Activated T-cell treated with anti-CD3 and anti-CD28 coated beads, Interleukin-2, amount 50 U/mL, for 1 hour (primary cell): ENCODE measurements at regions not wholly inside any gene's neighbourhood (a gene's known extent, or its start where the extent isn't known, plus 50 kb on each side); places are given as distances from the start of the nearest gene placed in this dataset.
"Not testable (repeated sequence)": the region's sequence is repeated elsewhere in the genome, so short reads cannot be mapped to it uniquely, and the experiment has no call there.

ENCODE experiments used
- DNase-seq: peaks from one replicate; pipeline ENCODE4 v3.0.0-alpha.2; 2020

GRCh38 chr14:53237488-53237887, 84.4 kb upstream of the DDHD1 start:
- no peak for DNase-seq

DNA sequence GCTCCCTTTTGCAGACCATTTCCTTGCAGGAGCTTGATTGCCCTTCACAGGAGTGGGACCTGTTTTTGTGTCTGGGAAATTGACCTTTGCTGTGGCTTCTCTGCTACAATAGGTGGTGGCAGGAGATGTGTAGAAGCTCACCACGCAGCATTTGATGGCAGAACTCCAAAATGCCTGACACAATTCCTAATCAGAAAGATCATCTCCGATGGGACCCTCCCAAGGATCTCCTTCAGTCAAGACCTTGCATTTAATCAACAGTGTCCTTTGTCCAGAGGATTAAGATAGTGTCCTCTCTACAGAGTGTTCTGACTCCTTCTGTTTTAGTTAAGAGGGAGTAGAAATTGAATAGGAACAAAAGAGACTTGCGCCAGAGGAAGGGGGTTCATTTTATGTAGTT, 83.6 kb upstream of the DDHD1 start:
- no peak for DNase-seq

- DNase-seq, result no peak
Observed at GRCh38 chr14:53231171-53231570, 78.0 kb upstream of the DDHD1 start.

GRCh38 chr14:53228966-53229365, 75.8 kb upstream of the DDHD1 start:
- DNase-seq, result no peak

GRCh38 chr14:53227154-53227718, 74.1 kb upstream of the DDHD1 start:
- DNase-seq, result no peak

DNA sequence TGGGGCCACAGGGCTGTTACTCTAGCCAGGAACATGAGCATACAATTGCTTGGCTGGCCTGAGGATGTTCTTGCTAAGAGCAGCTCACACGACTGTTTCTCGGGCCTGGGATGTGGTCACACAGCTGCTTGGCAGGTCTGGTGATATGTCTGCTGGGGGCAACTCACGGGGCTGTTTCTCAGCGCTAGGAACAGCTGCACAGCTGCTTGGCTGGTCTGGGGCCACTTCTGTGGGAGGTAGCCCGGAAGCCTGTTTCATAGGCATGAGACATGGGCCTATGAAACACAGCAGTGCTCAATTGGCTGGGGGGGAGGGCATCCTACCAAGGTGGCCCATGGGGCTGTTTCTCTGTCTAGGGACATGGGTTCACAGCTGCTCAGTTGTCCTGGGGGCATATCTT, 73.4 kb upstream of the DDHD1 start:
- DNase-seq, result no peak

DNA sequence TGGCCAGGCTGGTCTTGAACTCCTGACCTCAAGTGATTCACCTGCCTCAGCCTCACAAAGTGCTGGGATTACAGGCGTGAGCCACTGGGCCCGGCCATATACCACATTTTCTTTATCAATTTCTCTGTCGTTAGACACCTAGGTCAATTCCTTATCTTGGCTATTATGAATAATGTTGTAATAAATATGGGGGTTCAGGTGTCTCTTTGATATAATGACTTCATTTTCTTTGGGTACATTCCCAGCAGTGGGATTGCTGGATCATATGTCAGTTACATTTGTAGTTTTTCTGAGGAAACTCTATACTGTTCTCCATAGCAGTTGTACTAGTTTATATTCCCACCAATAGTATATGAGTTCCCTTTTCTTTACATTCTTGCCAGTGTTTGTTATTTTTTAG, 67.8 kb upstream of the DDHD1 start:
- DNase-seq, result no peak

- DNase-seq, result no peak
Observed at GRCh38 chr14:53218161-53218560, 65.0 kb upstream of the DDHD1 start.

DNA sequence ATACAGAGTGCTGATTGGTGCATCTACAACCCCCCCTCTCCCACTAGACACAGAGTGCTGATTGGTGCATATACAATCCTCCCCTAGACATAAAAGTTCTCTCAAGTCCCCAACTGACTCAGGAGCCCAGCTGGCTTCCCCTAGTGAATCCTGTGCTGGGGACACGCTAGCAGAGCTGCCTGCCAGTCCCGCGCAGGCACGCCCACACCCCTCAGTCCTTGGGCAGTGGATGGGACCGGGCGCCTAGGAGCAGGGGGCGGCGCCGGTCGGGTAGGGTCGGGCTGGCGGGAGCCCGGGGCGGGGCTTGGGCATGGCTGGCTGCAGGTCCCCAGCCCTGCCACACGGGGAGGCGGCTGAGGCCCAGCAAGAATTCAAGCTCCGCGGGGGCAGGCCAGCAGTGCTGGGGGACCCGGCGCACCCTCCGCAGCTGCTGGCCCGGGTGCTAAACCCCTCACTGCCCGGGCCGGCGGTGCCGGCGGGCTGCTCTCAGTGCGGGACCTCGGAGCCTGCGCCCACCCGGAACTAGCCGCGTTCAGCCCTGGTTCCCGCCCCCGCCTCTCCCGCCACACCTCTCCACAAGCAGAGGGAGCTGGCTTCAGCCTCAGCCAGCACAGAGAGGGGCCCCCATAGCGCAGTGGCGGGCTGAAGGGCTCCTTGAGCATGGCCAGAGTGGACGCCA, 64.3 kb upstream of the DDHD1 start:
- peak; percentile 80 for DNase-seq

GRCh38 chr14:53216955-53217315, 63.8 kb upstream of the DDHD1 start:
- not testable (repeated sequence) for DNase-seq

- not testable (repeated sequence) for DNase-seq
Observed at GRCh38 chr14:53216478-53216877, 63.4 kb upstream of the DDHD1 start.

- DNase-seq, result no peak
Observed at GRCh38 chr14:53215101-53215500, 62.0 kb upstream of the DDHD1 start.

- DNase-seq, result no peak
Observed at GRCh38 chr14:53214384-53214783, 61.3 kb upstream of the DDHD1 start.

DNA sequence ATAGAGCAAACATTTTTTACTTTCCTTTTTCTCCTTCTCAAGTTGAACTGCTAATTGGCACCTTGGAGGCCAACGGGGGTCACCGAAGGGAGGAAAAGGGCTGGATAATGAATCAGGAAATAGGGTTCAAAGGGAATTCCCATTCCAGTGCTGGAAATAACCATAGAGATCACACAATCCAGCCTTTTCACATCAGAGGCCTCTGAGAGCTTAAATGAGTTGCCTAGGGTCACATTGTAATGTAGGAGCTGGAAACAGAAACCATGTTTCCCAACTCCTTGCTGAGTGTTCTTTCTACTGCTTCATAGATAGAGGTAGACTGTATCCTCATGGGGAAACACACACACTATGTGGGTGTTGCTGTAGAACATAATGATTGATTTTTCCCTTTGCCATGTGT, 60.6 kb upstream of the DDHD1 start:
- no peak for DNase-seq

DNA sequence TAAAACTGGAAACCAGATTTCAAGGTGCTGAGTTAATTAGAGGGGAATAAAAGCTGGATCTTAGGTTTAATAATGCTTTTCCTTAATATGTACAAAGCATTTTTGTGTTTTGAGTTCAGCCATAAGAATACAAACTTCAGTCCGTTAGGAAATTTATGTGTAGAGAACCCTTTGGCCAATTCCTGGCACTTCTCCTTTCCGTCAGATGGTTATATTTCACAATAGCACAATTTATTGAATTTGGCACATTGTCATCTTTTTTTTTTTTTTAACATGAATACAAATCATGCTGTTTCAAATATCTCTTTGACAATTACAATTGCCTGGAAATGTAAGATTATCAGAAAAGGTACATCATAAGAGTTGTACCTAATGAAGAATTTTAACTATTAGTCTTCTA, 56.2 kb upstream of the DDHD1 start:
- DNase-seq, result no peak
